LNCaP clone FGC (cell line): ENCODE measurements at regions not wholly inside any gene's neighbourhood (a gene's known extent, or its start where the extent isn't known, plus 50 kb on each side); places are given as distances from the start of the nearest gene placed in this dataset.

Experiments used
- DNase-seq: peaks from one replicate; pipeline ENCODE4 v3.0.0-alpha.2; 2011; ENCODE audit warnings: low read depth
- H3K4me3 ChIP-seq: 2 replicates; pipeline ENCODE4 v1.5.1; 2011; ENCODE audit warnings: mild to moderate bottlenecking, low read depth, low read length, control low read depth
- TF ChIP-seq, protein P1 (sequence below): IDR thresholded peaks from 2 replicates; pipeline ENCODE4 v1.5.1; 2012; ENCODE audit warnings: mild to moderate bottlenecking; ENCODE audit not compliant: control insufficient read depth, insufficient read depth; ENCODE audit errors: extremely low read depth

GRCh38 chr14:42437809-42438208, 831.1 kb downstream of the LRFN5 start:
- DNase-seq: no peak
- TF ChIP-seq, protein P1, sequence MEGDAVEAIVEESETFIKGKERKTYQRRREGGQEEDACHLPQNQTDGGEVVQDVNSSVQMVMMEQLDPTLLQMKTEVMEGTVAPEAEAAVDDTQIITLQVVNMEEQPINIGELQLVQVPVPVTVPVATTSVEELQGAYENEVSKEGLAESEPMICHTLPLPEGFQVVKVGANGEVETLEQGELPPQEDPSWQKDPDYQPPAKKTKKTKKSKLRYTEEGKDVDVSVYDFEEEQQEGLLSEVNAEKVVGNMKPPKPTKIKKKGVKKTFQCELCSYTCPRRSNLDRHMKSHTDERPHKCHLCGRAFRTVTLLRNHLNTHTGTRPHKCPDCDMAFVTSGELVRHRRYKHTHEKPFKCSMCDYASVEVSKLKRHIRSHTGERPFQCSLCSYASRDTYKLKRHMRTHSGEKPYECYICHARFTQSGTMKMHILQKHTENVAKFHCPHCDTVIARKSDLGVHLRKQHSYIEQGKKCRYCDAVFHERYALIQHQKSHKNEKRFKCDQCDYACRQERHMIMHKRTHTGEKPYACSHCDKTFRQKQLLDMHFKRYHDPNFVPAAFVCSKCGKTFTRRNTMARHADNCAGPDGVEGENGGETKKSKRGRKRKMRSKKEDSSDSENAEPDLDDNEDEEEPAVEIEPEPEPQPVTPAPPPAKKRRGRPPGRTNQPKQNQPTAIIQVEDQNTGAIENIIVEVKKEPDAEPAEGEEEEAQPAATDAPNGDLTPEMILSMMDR: no peak
- no peak overlapping the region for H3K4me3 ChIP-seq

DNA sequence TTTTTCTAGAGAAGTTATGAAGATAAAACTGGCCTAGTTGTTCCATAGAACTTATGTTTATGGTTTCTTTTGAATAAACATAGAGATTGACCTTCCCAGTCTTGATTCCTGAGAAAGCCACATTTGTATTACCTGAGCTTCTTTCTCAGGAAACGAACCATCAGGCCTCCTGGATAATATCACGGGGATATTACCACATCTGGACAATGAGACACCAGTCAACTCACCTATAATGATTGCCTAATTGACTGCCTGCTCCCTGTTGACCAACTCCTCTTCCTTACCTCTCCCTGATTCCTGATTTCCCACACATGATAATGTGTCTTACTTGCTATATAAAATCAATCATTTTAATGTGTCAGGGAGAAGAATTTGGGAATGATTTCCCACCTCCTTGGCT, 822.7 kb downstream of the LRFN5 start:
- TF ChIP-seq, protein P1: no peak
- H3K4me3 ChIP-seq: no peak overlapping the region
- no peak for DNase-seq

GRCh38 chr14:42428996-42429395, 822.3 kb downstream of the LRFN5 start:
- DNase-seq: no peak

GRCh38 chr14:42424501-42424900, 817.8 kb downstream of the LRFN5 start:
- no peak overlapping the region for H3K4me3 ChIP-seq
- no peak for DNase-seq
- TF ChIP-seq, protein P1: no peak

More at GRCh38 chr14:42428996-42429395, 822.3 kb downstream of the LRFN5 start:
- no peak overlapping the region for H3K4me3 ChIP-seq
- TF ChIP-seq, protein P1: no peak

DNA sequence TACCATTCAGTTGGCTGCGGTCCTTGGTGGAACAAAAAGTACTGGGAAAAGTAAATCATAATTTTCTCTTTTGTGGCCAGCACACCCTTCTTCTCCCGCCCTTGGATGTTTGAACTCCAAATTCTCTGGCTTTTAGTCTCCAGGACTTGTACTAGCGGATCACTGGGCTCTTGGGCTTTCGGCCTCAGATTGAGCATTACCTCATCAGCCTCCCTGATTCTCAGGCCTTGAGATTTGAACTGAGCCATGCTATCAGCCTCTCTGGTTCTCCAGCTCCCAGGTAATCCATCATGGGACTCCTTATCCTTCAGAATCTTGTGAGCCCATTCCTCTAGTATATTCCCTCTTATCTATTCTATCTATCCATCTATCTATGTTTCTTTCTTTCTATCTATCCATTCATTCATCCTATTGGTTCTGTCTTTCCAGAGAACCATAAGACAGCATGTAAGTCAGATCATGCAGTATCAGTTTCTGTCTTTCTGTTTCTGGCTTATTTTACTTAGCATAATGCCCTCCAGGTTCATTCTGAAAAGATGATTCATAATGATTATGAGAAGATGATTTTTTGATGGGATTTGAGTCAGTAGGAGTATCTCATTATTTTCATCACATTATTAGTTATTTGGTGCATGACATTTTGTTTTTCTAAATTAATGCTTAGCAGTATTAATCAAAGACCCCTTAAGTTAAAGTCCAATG, 814.9 kb downstream of the LRFN5 start:
- TF ChIP-seq, protein P1: no peak
- DNase-seq: no peak
- H3K4me3 ChIP-seq: no peak overlapping the region

- no peak overlapping the region for H3K4me3 ChIP-seq
- TF ChIP-seq, protein P1: no peak
- DNase-seq: no peak
Observed at GRCh38 chr14:42420071-42420470, 813.4 kb downstream of the LRFN5 start.

DNA sequence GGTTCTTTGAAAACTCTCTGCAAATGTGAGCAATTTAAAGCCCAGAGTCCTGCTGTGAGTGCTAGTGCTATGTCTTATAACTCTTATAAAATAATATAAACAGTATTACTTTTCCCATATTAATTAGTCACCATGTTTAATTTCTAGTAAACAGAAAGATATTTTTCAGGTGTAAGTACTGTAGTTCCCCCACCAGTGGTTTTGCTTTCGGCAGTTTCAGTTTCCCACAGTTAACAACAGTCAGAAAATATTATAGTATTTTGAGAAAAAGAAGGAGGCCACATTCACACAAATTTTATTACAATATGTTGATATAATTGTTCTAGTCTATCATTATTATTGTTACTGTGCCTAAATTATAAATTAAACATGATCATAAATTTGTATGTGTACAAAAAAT, 800.5 kb downstream of the LRFN5 start:
- TF ChIP-seq, protein P1: no peak
- DNase-seq: no peak

More for the DNA sequence above, 800.5 kb downstream of the LRFN5 start:
- no peak overlapping the region for H3K4me3 ChIP-seq
